Psoas muscle (tissue), 7 donors: ENCODE measurements at regions not wholly inside any gene's neighbourhood (a gene's known extent, or its start where the extent isn't known, plus 50 kb on each side); places are given as distances from the start of the nearest gene placed in this dataset.
A peak's percentile ranks its signal among the peaks of the same experiment; 100 is the strongest.

ENCODE experiments used
- ATAC-seq, 4 donors: fragments of 200-7000 bp; cut with Tn5 transposase; one replicate each; pipeline ENCODE4 v1.9.1; 2020; ENCODE audit warnings: moderate library complexity in 3 of 4, mild to moderate bottlenecking in 2 of 4
- DNase-seq, 2 donors: peaks; one replicate each; pipeline ENCODE4 v3.0.0-alpha.2; 2020
- H3K27ac ChIP-seq: fragments of 200-600 bp; one replicate; pipeline ENCODE4 v1.8.0; 2022
- H3K27me3 ChIP-seq, 3 donors: fragments of 200-600 bp in 1 of 3; one replicate each; pipeline versions ENCODE4 v1.6.1 to v1.8.0; 2013 to 2022; ENCODE audit warnings: low read length in 2 of 3, mild to moderate bottlenecking in 2 of 3, moderate library complexity in 1 of 3; ENCODE audit not compliant: insufficient read depth in 3 of 3
- H3K36me3 ChIP-seq, 2 donors: fragments of 200-600 bp in 1 of 2; one replicate each; pipeline versions ENCODE4 v1.6.1 to v1.8.0; 2013 to 2022; ENCODE audit warnings: low read depth in 1 of 2, mild to moderate bottlenecking in 1 of 2, moderate library complexity in 1 of 2; ENCODE audit not compliant: insufficient read depth in 1 of 2
- H3K4me1 ChIP-seq: fragments of 200-600 bp; one replicate; pipeline ENCODE4 v1.8.0; 2022
- H3K4me3 ChIP-seq: fragments of 200-600 bp; one replicate; pipeline ENCODE4 v1.8.0; 2022; ENCODE audit warnings: mild to moderate bottlenecking
- H3K9me3 ChIP-seq: fragments of 200-600 bp; one replicate; pipeline ENCODE4 v1.8.0; 2022
- WGBS, 3 donors: extraction: QIAGEN DNeasy Blood & Tissue Kit; methylation state at CpG; one replicate each; pipeline versions ENCODE4 v1.1.6 to v1.1.7; 2013; 5-methylcytosine and 5-hydroxymethylcytosine counted together
- intact Hi-C, 2 donors: fragments of 100-400 bp; cut with DNase I; formaldehyde crosslinking; loops; one replicate each; pipeline versions ENCODE4 v1.11.0 to v1.14.2; 2022
- TF ChIP-seq, protein P1 (sequence below): fragments of 200-600 bp; IDR thresholded peaks from one replicate; pipeline ENCODE4 v1.8.0; 2022; ENCODE audit warnings: antibody characterized with exemption
- donor health status: healthy with polysubstance abuse.
- donor health status: DM: no; HTN: no; CAD: no; lungs with moderate emphysema.
- donor health status: Bipolar disorder and iron deficiency.
- donor health status: healthy.
- donor health status: DM: yes; HTN: yes; CAD: no.
- donor health status: DM: no; HTN: no; CAD: no.
- donor health status: DM: yes; HTN: yes; CAD: no.

- intact Hi-C loops = loop anchor here in 1 of 2 donors (5.0 kb wide), 1 partner anchor 48 kb away; no protein-coding TSS in a partner anchor
- ATAC-seq (no peak), DNase-seq (no peak)
- Histone ChIP-seq H3K27ac (no peak overlapping the region), H3K27me3 (peaks cover 0 to 8% (median 0%) of the 10 kb centered on the region in 3 donors), H3K4me1 (no peaks in the 10 kb centered on the region), H3K9me3 (no peaks in the 10 kb centered on the region), H3K4me3 (no peak overlapping the region), H3K36me3 (no peaks in the 10 kb centered on the region)
- TF ChIP-seq, protein P1, sequence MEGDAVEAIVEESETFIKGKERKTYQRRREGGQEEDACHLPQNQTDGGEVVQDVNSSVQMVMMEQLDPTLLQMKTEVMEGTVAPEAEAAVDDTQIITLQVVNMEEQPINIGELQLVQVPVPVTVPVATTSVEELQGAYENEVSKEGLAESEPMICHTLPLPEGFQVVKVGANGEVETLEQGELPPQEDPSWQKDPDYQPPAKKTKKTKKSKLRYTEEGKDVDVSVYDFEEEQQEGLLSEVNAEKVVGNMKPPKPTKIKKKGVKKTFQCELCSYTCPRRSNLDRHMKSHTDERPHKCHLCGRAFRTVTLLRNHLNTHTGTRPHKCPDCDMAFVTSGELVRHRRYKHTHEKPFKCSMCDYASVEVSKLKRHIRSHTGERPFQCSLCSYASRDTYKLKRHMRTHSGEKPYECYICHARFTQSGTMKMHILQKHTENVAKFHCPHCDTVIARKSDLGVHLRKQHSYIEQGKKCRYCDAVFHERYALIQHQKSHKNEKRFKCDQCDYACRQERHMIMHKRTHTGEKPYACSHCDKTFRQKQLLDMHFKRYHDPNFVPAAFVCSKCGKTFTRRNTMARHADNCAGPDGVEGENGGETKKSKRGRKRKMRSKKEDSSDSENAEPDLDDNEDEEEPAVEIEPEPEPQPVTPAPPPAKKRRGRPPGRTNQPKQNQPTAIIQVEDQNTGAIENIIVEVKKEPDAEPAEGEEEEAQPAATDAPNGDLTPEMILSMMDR = peak; percentile 30
- WGBS, 3 donors = 44 to 54% (median 47%) methylated on average over 2 of the region's 2 CpGs
Observed at GRCh38 chrX:106220177-106220576, 52.1 kb downstream of the PWWP3B start.

DNA sequence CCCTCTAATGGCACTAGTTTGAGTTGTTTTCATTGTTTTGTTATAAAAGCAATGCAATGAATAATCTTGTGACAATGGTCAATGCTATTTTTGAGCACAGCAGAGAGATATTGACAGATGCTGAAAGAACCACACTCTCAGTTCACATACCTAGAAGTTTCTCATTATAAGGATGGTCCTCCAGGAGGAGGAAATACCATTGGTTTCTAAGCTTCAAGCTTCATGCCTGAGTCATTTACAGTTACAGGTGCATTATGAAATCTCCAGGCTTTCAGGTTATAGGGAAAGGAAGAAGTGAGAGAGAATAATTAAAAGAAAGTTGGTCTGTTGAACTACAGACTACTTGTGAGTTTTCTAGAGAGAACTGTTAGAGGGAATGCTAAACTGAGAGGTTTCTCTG lies 75.3 kb downstream of the PWWP3B start:
- DNase-seq (no peak), ATAC-seq (no peak)
- intact Hi-C loops = no loop called here
- Histone ChIP-seq H3K4me3 (no peak overlapping the region), H3K27ac (no peak overlapping the region), H3K4me1 (no peaks in the 10 kb centered on the region), H3K36me3 (no peaks in the 10 kb centered on the region), H3K9me3 (no peaks in the 10 kb centered on the region), H3K27me3 (no peaks in the 10 kb centered on the region)
- TF ChIP-seq, protein P1 = no peak

DNA sequence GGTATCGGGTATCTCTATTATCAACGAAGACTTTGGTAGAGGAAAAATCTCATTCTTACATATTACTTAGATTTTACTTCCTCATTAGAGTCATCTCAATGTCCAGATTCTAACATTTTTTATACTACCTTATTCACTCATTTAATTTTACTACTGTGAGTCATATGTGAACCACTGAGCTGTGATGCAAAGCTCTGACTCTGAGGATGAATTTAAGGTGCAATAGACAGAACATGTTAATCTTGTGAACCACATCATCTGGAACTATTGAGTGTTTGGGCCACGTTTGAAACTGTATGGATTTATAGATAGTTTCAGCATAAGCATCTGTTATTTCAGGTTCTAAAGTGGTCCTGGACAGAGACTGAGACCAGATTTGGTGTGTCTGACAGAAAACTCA lies 78.4 kb downstream of the PWWP3B start:
- no peak for DNase-seq
- Histone ChIP-seq H3K9me3 (no peaks in the 10 kb centered on the region), H3K27ac (no peak overlapping the region), H3K4me1 (no peaks in the 10 kb centered on the region), H3K27me3 (no peaks in the 10 kb centered on the region), H3K36me3 (no peaks in the 10 kb centered on the region), H3K4me3 (no peak overlapping the region)
- ATAC-seq = no peak
- TF ChIP-seq, protein P1 = no peak
- 51 to 68% (median 63%) methylated on average over 3 of the region's 3 CpGs for WGBS, 3 donors
- intact Hi-C loops = no loop called here

DNA sequence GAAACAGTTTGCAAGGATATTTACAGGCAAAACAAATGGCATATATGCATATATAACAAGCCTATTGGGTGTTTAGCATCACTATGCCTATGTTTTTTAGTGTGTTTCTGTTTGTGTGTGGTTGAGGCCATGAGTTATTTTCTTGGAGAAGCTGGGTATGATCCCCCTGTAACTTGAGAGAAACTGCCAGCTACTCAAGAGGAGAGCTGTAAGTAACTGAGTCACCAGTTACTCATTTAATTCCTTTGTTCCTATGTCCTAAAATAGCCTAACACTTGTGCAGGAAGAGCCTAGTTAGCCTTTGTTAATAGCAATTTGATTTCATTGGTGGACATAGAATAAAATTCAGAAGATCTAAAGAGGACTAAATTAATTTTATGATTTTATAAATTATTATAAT lies 79.1 kb downstream of the PWWP3B start:
- TF ChIP-seq, protein P1 = no peak
- no peaks in the 10 kb centered on the region for H3K9me3 ChIP-seq

GRCh38 chrX:106249706-106250379 lies 81.7 kb downstream of the PWWP3B start:
- no peaks in the 10 kb centered on the region for H3K36me3 ChIP-seq
- no peaks in the 10 kb centered on the region for H3K4me1 ChIP-seq

More for the DNA sequence above, 79.1 kb downstream of the PWWP3B start:
- no peak overlapping the region for H3K4me3 ChIP-seq
- H3K27ac ChIP-seq = no peak overlapping the region
- intact Hi-C loops = no loop called here
- no peaks in the 10 kb centered on the region for H3K36me3 ChIP-seq
- DNase-seq = no peak
- H3K4me1 ChIP-seq = no peaks in the 10 kb centered on the region
- no peak for ATAC-seq
- H3K27me3 ChIP-seq = no peaks in the 10 kb centered on the region

More at GRCh38 chrX:106249706-106250379, 81.7 kb downstream of the PWWP3B start:
- TF ChIP-seq, protein P1 = no peak
- WGBS, 3 donors = 68 to 87% (median 84%) methylated on average over 3 of the region's 3 CpGs
- Histone ChIP-seq H3K4me3 (no peak overlapping the region), H3K27ac (no peak overlapping the region), H3K27me3 (no peaks in the 10 kb centered on the region), H3K9me3 (no peaks in the 10 kb centered on the region)
- ATAC-seq (no peak), DNase-seq (no peak)
- intact Hi-C loops = no loop called here
